ENCODE measurements at regions not wholly inside any gene's neighbourhood (a gene's known extent, or its start where the extent isn't known, plus 50 kb on each side); places are given as distances from the start of the nearest gene placed in this dataset.

DNA sequence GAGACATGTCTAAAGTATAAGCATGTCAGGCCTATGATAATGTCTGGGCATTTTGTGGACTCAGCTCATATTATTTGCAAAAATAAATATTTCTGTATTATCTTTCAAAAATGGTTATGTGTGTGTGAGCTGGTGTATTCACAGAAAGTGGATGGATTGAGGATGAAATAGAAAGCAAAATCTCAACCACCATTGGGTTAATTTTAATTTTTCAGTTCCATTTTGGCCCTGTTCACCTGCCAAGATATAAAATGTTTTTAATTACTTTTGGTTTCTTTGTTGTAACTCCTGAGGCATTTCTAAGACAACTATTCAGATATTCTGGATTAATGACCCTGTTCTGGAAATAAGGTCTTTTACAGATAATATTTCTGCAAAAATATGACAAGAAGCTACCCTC lies 232.7 kb upstream of the PPFIA2 start:
- no peak for TF ChIP-seq POLR2A (IDR thresholded peaks at IDR 0.05)
- TF ChIP-seq, protein P1, sequence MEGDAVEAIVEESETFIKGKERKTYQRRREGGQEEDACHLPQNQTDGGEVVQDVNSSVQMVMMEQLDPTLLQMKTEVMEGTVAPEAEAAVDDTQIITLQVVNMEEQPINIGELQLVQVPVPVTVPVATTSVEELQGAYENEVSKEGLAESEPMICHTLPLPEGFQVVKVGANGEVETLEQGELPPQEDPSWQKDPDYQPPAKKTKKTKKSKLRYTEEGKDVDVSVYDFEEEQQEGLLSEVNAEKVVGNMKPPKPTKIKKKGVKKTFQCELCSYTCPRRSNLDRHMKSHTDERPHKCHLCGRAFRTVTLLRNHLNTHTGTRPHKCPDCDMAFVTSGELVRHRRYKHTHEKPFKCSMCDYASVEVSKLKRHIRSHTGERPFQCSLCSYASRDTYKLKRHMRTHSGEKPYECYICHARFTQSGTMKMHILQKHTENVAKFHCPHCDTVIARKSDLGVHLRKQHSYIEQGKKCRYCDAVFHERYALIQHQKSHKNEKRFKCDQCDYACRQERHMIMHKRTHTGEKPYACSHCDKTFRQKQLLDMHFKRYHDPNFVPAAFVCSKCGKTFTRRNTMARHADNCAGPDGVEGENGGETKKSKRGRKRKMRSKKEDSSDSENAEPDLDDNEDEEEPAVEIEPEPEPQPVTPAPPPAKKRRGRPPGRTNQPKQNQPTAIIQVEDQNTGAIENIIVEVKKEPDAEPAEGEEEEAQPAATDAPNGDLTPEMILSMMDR (IDR thresholded peaks at IDR 0.05) = no peak

Data from esophagus squamous epithelium (tissue), 4 donors.